ENCODE measurements at regions not wholly inside any gene's neighbourhood (a gene's known extent, or its start where the extent isn't known, plus 50 kb on each side); places are given as distances from the start of the nearest gene placed in this dataset.

GRCh38 chr15:100778831-100779288 is 100.8 kb upstream of the ALDH1A3 start:
- no peaks in the 10 kb centered on the region for H3K4me1 Mint-ChIP-seq (ENCODE audit: low read depth)
- no peaks in the 10 kb centered on the region for H3K36me3 Mint-ChIP-seq (ENCODE audit: low read depth)
- no peak overlapping the region for H3K27ac Mint-ChIP-seq
- intact Hi-C loops (cut with micrococcal nuclease) = no loop called here
- H3K27me3 Mint-ChIP-seq (ENCODE audit: low read depth) = peaks cover 2% of the 10 kb centered on the region
- no peaks in the 10 kb centered on the region for H3K9me3 Mint-ChIP-seq
- no peak overlapping the region for H3K4me3 Mint-ChIP-seq
- no peak for DNase-seq
- CTCF ChIA-PET = no interaction called here

- peaks cover 2% of the 10 kb centered on the region for H3K27me3 Mint-ChIP-seq (ENCODE audit: low read depth)
- H3K4me3 Mint-ChIP-seq = no peak overlapping the region
- H3K4me1 Mint-ChIP-seq (ENCODE audit: low read depth) = no peaks in the 10 kb centered on the region
- H3K36me3 Mint-ChIP-seq (ENCODE audit: low read depth) = no peaks in the 10 kb centered on the region
- intact Hi-C loops (cut with micrococcal nuclease) = no loop called here
- CTCF ChIA-PET = no interaction called here
- DNase-seq = no peak
- no peaks in the 10 kb centered on the region for H3K9me3 Mint-ChIP-seq
- no peak overlapping the region for H3K27ac Mint-ChIP-seq
These were observed 100.1 kb upstream of the ALDH1A3 start for GRCh38 chr15:100779331-100780207.

GRCh38 chr15:100780208-100780800 is 99.3 kb upstream of the ALDH1A3 start:
- intact Hi-C loops (cut with micrococcal nuclease) = no loop called here
- CTCF ChIA-PET = no interaction called here
- no peak overlapping the region for H3K4me3 Mint-ChIP-seq

GRCh38 chr15:100781061-100781960 is 98.3 kb upstream of the ALDH1A3 start:
- Mint-ChIP-seq H3K4me3 (no peak overlapping the region), H3K27ac (no peak overlapping the region), H3K27me3 (ENCODE audit: low read depth) (peaks cover 2% of the 10 kb centered on the region), H3K36me3 (ENCODE audit: low read depth) (no peaks in the 10 kb centered on the region), H3K4me1 (ENCODE audit: low read depth) (no peaks in the 10 kb centered on the region), H3K9me3 (no peaks in the 10 kb centered on the region)
- CTCF ChIA-PET = no interaction called here
- no peak for DNase-seq
- intact Hi-C loops (cut with micrococcal nuclease) = no loop called here

More at GRCh38 chr15:100780208-100780800, 99.3 kb upstream of the ALDH1A3 start:
- Mint-ChIP-seq H3K27ac (no peak overlapping the region), H3K9me3 (no peaks in the 10 kb centered on the region), H3K36me3 (ENCODE audit: low read depth) (no peaks in the 10 kb centered on the region), H3K27me3 (ENCODE audit: low read depth) (peaks cover 2% of the 10 kb centered on the region), H3K4me1 (ENCODE audit: low read depth) (no peaks in the 10 kb centered on the region)
- no peak for DNase-seq

- Mint-ChIP-seq H3K4me1 (ENCODE audit: low read depth) (no peaks in the 10 kb centered on the region), H3K4me3 (no peak overlapping the region), H3K27ac (no peak overlapping the region), H3K36me3 (ENCODE audit: low read depth) (no peaks in the 10 kb centered on the region), H3K27me3 (ENCODE audit: low read depth) (peaks cover 2% of the 10 kb centered on the region), H3K9me3 (no peaks in the 10 kb centered on the region)
- CTCF ChIA-PET = no interaction called here
- no peak for DNase-seq
- intact Hi-C loops (cut with micrococcal nuclease) = no loop called here
These were observed 97.6 kb upstream of the ALDH1A3 start for GRCh38 chr15:100781961-100782530.

GRCh38 chr15:100783291-100783690 is 96.3 kb upstream of the ALDH1A3 start:
- CTCF ChIA-PET = interaction anchor here (2.6 kb wide), 1 partner anchor 89 kb away, joined by 5 read pairs; no protein-coding TSS in a partner anchor
- intact Hi-C loops (cut with micrococcal nuclease) = no loop called here
- no peak overlapping the region for H3K27ac Mint-ChIP-seq
- peaks cover 4% of the 10 kb centered on the region for H3K27me3 Mint-ChIP-seq (ENCODE audit: low read depth)
- H3K9me3 Mint-ChIP-seq = no peaks in the 10 kb centered on the region
- DNase-seq = no peak
- no peak overlapping the region for H3K4me3 Mint-ChIP-seq
- no peaks in the 10 kb centered on the region for H3K4me1 Mint-ChIP-seq (ENCODE audit: low read depth)
- H3K36me3 Mint-ChIP-seq (ENCODE audit: low read depth) = no peaks in the 10 kb centered on the region

GRCh38 chr15:100783760-100784492 is 95.7 kb upstream of the ALDH1A3 start:
- intact Hi-C loops (cut with micrococcal nuclease) = no loop called here
- CTCF ChIA-PET = interaction anchor here (2.6 kb wide), 1 partner anchor 89 kb away, joined by 5 read pairs; no protein-coding TSS in a partner anchor
- Mint-ChIP-seq H3K9me3 (no peaks in the 10 kb centered on the region), H3K27me3 (ENCODE audit: low read depth) (peaks cover 5% of the 10 kb centered on the region), H3K4me3 (no peak overlapping the region), H3K36me3 (ENCODE audit: low read depth) (no peaks in the 10 kb centered on the region), H3K4me1 (ENCODE audit: low read depth) (no peaks in the 10 kb centered on the region), H3K27ac (no peak overlapping the region)
- no peak for DNase-seq

- H3K36me3 Mint-ChIP-seq (ENCODE audit: low read depth) = no peaks in the 10 kb centered on the region
- intact Hi-C loops (cut with micrococcal nuclease) = no loop called here
- no peaks in the 10 kb centered on the region for H3K9me3 Mint-ChIP-seq
- no peak overlapping the region for H3K27ac Mint-ChIP-seq
- H3K4me1 Mint-ChIP-seq (ENCODE audit: low read depth) = no peaks in the 10 kb centered on the region
- H3K4me3 Mint-ChIP-seq = no peak overlapping the region
- no peak for DNase-seq
- CTCF ChIA-PET = interaction anchor here (2.6 kb wide), 1 partner anchor 88 kb away, joined by 5 read pairs; no protein-coding TSS in a partner anchor
- peaks cover 5% of the 10 kb centered on the region for H3K27me3 Mint-ChIP-seq (ENCODE audit: low read depth)
These were observed 95.0 kb upstream of the ALDH1A3 start for GRCh38 chr15:100784493-100785180.

- Mint-ChIP-seq H3K4me1 (ENCODE audit: low read depth) (no peaks in the 10 kb centered on the region), H3K27ac (no peak overlapping the region), H3K27me3 (ENCODE audit: low read depth) (peaks cover 5% of the 10 kb centered on the region), H3K9me3 (no peaks in the 10 kb centered on the region), H3K4me3 (no peak overlapping the region), H3K36me3 (ENCODE audit: low read depth) (no peaks in the 10 kb centered on the region)
- intact Hi-C loops (cut with micrococcal nuclease) = no loop called here
- no peak for DNase-seq
- CTCF ChIA-PET = interaction anchor here (2.6 kb wide), 1 partner anchor 87 kb away, joined by 5 read pairs; no protein-coding TSS in a partner anchor
These were observed 94.2 kb upstream of the ALDH1A3 start for GRCh38 chr15:100785181-100786138.

- no peak overlapping the region for H3K4me3 Mint-ChIP-seq
- no peaks in the 10 kb centered on the region for H3K36me3 Mint-ChIP-seq (ENCODE audit: low read depth)
- intact Hi-C loops (cut with micrococcal nuclease) = no loop called here
- CTCF ChIA-PET = no interaction called here
- no peaks in the 10 kb centered on the region for H3K4me1 Mint-ChIP-seq (ENCODE audit: low read depth)
- DNase-seq = no peak
- H3K27me3 Mint-ChIP-seq (ENCODE audit: low read depth) = peaks cover 12% of the 10 kb centered on the region
- H3K27ac Mint-ChIP-seq = no peak overlapping the region
- H3K9me3 Mint-ChIP-seq = no peaks in the 10 kb centered on the region
These were observed 93.5 kb upstream of the ALDH1A3 start for GRCh38 chr15:100786139-100786531.

All from activated naive CD4-positive, alpha-beta T cell treated with anti-CD3 and anti-CD28 coated beads for 36 hours (primary cell).